Heart left ventricle (tissue), 13 donors: ENCODE measurements at regions not wholly inside any gene's neighbourhood (a gene's known extent, or its start where the extent isn't known, plus 50 kb on each side); places are given as distances from the start of the nearest gene placed in this dataset.

ENCODE experiments used
- POLR2A ChIP-seq, 2 donors: fragments of 450-650 bp; IDR thresholded peaks; one replicate each; pipeline ENCODE4 v1.6.1; 2017; ENCODE audit warnings: antibody characterized with exemption in 2 of 2, mild to moderate bottlenecking in 2 of 2, moderate library complexity in 2 of 2
- TF ChIP-seq, protein P1 (sequence below), 12 donors: fragments of 200-600 bp; sonication (generic) in 4 of 12; IDR thresholded peaks; one replicate each; pipeline versions ENCODE4 v1.5.0 to v1.8.0; 2018 to 2022; ENCODE audit warnings: antibody characterized with exemption in 12 of 12, mild to moderate bottlenecking in 5 of 12
- donor health status: ischemic (EF 13 %, LVEDD 7.1; RV severe dilation, severe dysfunction).
- donor health status: DM: no; HTN: yes; CAD: no.
- donor health status: DM: no; HTN: no; CAD: no.
- donor health status: ischemic (EF 25% LVEDD 6.9; RV normal size, moderate dysfunction).
- donor health status: ischemic (EF 25% LVEDD 5.7; RV mildly dilated, moderate dysfunction).
- donor health status: ischemic (EF 35%, LVEDD 5.7; RV mildly dilated, moderate dysfunction).
- donor health status: nonischemic (EF 11% LVEDD 7.7; RV severe dilation, severe dysfunction).
- donor health status: DM: yes; HTN: yes; CAD: no.
- donor health status: PGD.
- donor health status: ischemic (EF 29% LVEDD 5.4; RV normal size, mild dysfunction).
- donor health status: nonischemic (EF 23%, LVEDD 6.1; RV moderate dilation, normal function).

DNA sequence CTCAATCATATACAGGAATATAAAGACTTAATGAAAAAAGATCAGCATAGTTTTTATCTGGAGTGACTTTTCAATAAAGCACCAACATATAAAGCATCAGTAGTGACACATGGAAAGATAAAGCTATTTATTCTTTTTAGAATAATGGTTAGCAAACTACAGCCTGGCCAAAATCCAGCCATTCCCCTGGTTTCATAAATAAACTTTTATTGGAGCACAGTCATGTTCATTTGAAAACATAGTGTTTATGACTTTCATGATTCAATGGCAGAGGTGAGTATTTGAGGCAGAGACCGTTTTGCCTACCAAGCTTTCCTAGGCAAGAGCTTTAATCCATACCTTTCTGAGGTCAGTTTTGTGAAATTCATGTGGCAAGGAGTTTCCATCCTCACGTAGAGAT is 153.5 kb downstream of the RPS12 start:
- TF ChIP-seq, protein P1, sequence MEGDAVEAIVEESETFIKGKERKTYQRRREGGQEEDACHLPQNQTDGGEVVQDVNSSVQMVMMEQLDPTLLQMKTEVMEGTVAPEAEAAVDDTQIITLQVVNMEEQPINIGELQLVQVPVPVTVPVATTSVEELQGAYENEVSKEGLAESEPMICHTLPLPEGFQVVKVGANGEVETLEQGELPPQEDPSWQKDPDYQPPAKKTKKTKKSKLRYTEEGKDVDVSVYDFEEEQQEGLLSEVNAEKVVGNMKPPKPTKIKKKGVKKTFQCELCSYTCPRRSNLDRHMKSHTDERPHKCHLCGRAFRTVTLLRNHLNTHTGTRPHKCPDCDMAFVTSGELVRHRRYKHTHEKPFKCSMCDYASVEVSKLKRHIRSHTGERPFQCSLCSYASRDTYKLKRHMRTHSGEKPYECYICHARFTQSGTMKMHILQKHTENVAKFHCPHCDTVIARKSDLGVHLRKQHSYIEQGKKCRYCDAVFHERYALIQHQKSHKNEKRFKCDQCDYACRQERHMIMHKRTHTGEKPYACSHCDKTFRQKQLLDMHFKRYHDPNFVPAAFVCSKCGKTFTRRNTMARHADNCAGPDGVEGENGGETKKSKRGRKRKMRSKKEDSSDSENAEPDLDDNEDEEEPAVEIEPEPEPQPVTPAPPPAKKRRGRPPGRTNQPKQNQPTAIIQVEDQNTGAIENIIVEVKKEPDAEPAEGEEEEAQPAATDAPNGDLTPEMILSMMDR (IDR thresholded peaks at IDR 0.05), result no peak
- no peak for TF ChIP-seq POLR2A (IDR thresholded peaks at IDR 0.05)
